OCI-LY1 (cell line): ENCODE measurements at regions not wholly inside any gene's neighbourhood (a gene's known extent, or its start where the extent isn't known, plus 50 kb on each side); places are given as distances from the start of the nearest gene placed in this dataset.

Experiments used
- H2AFZ ChIP-seq: fragments of 200-600 bp; sonication (generic), shearing (Covaris generic); 2 replicates; pipeline ENCODE4 v1.6.0; 2014; ENCODE audit warnings: antibody characterized with exemption, mild to moderate bottlenecking, low read length
- H3F3A ChIP-seq: fragments of 200-600 bp; sonication (generic), shearing (Covaris generic); 2 replicates; pipeline ENCODE4 v1.6.0; 2014; ENCODE audit warnings: mild to moderate bottlenecking, antibody characterized with exemption, low read length, moderate library complexity; ENCODE audit not compliant: insufficient read depth
- H3K27ac ChIP-seq: fragments of 200-600 bp; sonication (generic); 2 replicates; pipeline ENCODE4 v1.5.1; 2014; ENCODE audit warnings: low read length, mixed run types, mild to moderate bottlenecking, low read depth; ENCODE audit not compliant: poor library complexity, severe bottlenecking
- H3K27me3 ChIP-seq: fragments of 200-600 bp; sonication (generic); 2 replicates; pipeline ENCODE4 v1.6.0; 2014; ENCODE audit warnings: antibody characterized with exemption, mild to moderate bottlenecking, low read length, moderate library complexity; ENCODE audit not compliant: insufficient read depth
- H3K36me3 ChIP-seq: fragments of 200-600 bp; sonication (generic); 2 replicates; pipeline ENCODE4 v1.6.1; 2014; ENCODE audit warnings: mild to moderate bottlenecking, antibody characterized with exemption, low read length, moderate library complexity, mixed read lengths; ENCODE audit not compliant: insufficient read depth
- H3K4me1 ChIP-seq: fragments of 200-600 bp; sonication (generic); 2 replicates; pipeline ENCODE4 v1.5.1; 2014; ENCODE audit warnings: mild to moderate bottlenecking, low read length, moderate library complexity; ENCODE audit not compliant: insufficient read depth, severe bottlenecking
- H3K4me2 ChIP-seq: fragments of 200-600 bp; sonication (generic), shearing (Covaris generic); 2 replicates; pipeline ENCODE4 v1.6.1; 2014; ENCODE audit warnings: low read length
- H3K4me3 ChIP-seq: fragments of 200-600 bp; sonication (generic); 2 replicates; pipeline ENCODE4 v1.5.1; 2014; ENCODE audit warnings: low read length, low read depth, mild to moderate bottlenecking, mixed read lengths; ENCODE audit not compliant: poor library complexity, severe bottlenecking
- H3K79me2 ChIP-seq: fragments of 200-600 bp; shearing (Covaris generic); 2 replicates; pipeline ENCODE4 v1.6.1; 2016; ENCODE audit warnings: mixed run types, low read length, mixed read lengths; ENCODE audit not compliant: insufficient read depth
- H3K9ac ChIP-seq: fragments of 200-600 bp; sonication (generic), shearing (Covaris generic); 2 replicates; pipeline ENCODE4 v1.6.1; 2014; ENCODE audit warnings: mild to moderate bottlenecking, low read length, mixed read lengths
- H3K9me2 ChIP-seq: fragments of 200-600 bp; sonication (generic), shearing (Covaris generic); 2 replicates; pipeline ENCODE4 v1.6.1; 2014; ENCODE audit warnings: low read depth, mild to moderate bottlenecking, low read length, mixed read lengths
- H3K9me3 ChIP-seq: fragments of 200-600 bp; shearing (Covaris generic); 2 replicates; pipeline ENCODE4 v1.6.1; 2014; ENCODE audit warnings: low read length, mixed read lengths
- H4K20me1 ChIP-seq: fragments of 200-600 bp; sonication (generic), shearing (Covaris generic); 2 replicates; pipeline ENCODE4 v1.6.0; 2016; ENCODE audit warnings: mild to moderate bottlenecking, low read length; ENCODE audit not compliant: insufficient read depth
- CTCF ChIP-seq: fragments of 200-600 bp; sonication (generic), shearing (Covaris generic); IDR thresholded peaks from 2 replicates; pipeline ENCODE4 v1.5.1; 2017; ENCODE audit warnings: mild to moderate bottlenecking, antibody characterized with exemption, low read length, moderate library complexity, mixed read lengths
- EZH2 ChIP-seq: fragments of 200-600 bp; sonication (generic), shearing (Covaris generic); IDR thresholded peaks from 2 replicates; pipeline ENCODE4 v1.8.0; 2017; ENCODE audit warnings: borderline replicate concordance, mixed run types, mild to moderate bottlenecking, antibody characterized with exemption, low read length, moderate library complexity, mixed read lengths

- H3K27me3 ChIP-seq, result no peaks in the 10 kb centered on the region
- no peak overlapping the region for H3K4me3 ChIP-seq
- no peak overlapping the region for H3K9ac ChIP-seq
- no peaks in the 10 kb centered on the region for H3K4me1 ChIP-seq
- no peak overlapping the region for H3K27ac ChIP-seq
- no peaks in the 10 kb centered on the region for H4K20me1 ChIP-seq
- TF ChIP-seq CTCF (no peak), EZH2 (no peak)
- H3F3A ChIP-seq, result no peaks in the 10 kb centered on the region
- no peaks in the 10 kb centered on the region for H3K9me3 ChIP-seq
- H2AFZ ChIP-seq, result peak overlapping the region; percentile 69; the same call in 1 of the 2 replicates
- no peaks in the 10 kb centered on the region for H3K36me3 ChIP-seq
- no peaks in the 10 kb centered on the region for H3K9me2 ChIP-seq
- no peak overlapping the region for H3K4me2 ChIP-seq
- H3K79me2 ChIP-seq, result no peaks in the 10 kb centered on the region
These were observed 52.3 kb upstream of the ABCC9 start for GRCh38 chr12:21993438-21993981.

- no peaks in the 10 kb centered on the region for H3F3A ChIP-seq
- no peak overlapping the region for H3K4me2 ChIP-seq
- H3K27ac ChIP-seq, result no peak overlapping the region
- no peaks in the 10 kb centered on the region for H3K9me3 ChIP-seq
- no peaks in the 10 kb centered on the region for H3K4me1 ChIP-seq
- no peaks in the 10 kb centered on the region for H3K79me2 ChIP-seq
- H3K27me3 ChIP-seq, result no peaks in the 10 kb centered on the region
- no peak overlapping the region for H3K4me3 ChIP-seq
- no peak overlapping the region for H3K9ac ChIP-seq
- H4K20me1 ChIP-seq, result no peaks in the 10 kb centered on the region
- H3K9me2 ChIP-seq, result no peaks in the 10 kb centered on the region
- H2AFZ ChIP-seq, result peak overlapping the region; percentile 69; the same call in 1 of the 2 replicates
- no peak for TF ChIP-seq EZH2
- TF ChIP-seq CTCF, result no peak
- H3K36me3 ChIP-seq, result no peaks in the 10 kb centered on the region
These were observed 51.6 kb upstream of the ABCC9 start for GRCh38 chr12:21992823-21993222.

GRCh38 chr12:21991526-21991925 lies 50.3 kb upstream of the ABCC9 start:
- Histone ChIP-seq H2AFZ (no peak overlapping the region), H3F3A (no peaks in the 10 kb centered on the region), H3K4me1 (no peaks in the 10 kb centered on the region), H3K9me3 (no peaks in the 10 kb centered on the region), H3K4me2 (no peak overlapping the region), H3K27ac (no peak overlapping the region), H3K9ac (no peak overlapping the region), H3K27me3 (no peaks in the 10 kb centered on the region), H3K9me2 (no peaks in the 10 kb centered on the region), H4K20me1 (no peaks in the 10 kb centered on the region), H3K36me3 (no peaks in the 10 kb centered on the region), H3K79me2 (no peaks in the 10 kb centered on the region), H3K4me3 (no peak overlapping the region)
- no peak for TF ChIP-seq CTCF
- TF ChIP-seq EZH2, result no peak
